ENCODE measurements at regions not wholly inside any gene's neighbourhood (a gene's known extent, or its start where the extent isn't known, plus 50 kb on each side); places are given as distances from the start of the nearest gene placed in this dataset.

DNA sequence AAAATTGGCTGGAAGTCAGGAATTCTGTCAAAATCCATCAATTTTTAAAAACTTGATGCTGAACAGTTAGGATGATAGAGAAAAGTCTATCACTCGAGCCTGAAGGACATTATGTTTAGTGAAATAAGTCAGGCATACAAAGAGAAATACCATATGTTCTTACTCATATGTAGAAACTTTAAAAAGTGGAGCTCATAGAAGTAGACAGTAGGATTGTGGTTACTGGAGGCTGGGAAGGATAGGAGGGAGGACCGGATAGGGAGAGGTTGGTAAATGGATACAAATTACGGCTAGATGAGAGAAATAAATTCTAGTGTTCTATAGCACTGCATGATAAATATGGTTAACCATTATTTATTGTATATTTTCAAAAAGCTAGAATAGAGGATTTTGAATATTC lies 389.5 kb upstream of the RASGRP1 start:
- no peak for DNase-seq (ENCODE audit: low read depth)
- TF ChIP-seq, protein P1, sequence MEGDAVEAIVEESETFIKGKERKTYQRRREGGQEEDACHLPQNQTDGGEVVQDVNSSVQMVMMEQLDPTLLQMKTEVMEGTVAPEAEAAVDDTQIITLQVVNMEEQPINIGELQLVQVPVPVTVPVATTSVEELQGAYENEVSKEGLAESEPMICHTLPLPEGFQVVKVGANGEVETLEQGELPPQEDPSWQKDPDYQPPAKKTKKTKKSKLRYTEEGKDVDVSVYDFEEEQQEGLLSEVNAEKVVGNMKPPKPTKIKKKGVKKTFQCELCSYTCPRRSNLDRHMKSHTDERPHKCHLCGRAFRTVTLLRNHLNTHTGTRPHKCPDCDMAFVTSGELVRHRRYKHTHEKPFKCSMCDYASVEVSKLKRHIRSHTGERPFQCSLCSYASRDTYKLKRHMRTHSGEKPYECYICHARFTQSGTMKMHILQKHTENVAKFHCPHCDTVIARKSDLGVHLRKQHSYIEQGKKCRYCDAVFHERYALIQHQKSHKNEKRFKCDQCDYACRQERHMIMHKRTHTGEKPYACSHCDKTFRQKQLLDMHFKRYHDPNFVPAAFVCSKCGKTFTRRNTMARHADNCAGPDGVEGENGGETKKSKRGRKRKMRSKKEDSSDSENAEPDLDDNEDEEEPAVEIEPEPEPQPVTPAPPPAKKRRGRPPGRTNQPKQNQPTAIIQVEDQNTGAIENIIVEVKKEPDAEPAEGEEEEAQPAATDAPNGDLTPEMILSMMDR (IDR thresholded peaks at IDR 0.05; ENCODE audit: insufficient read depth, low read depth, low read length, missing control alignments), result no peak
- H3K4me3 ChIP-seq (ENCODE audit: low read depth, low read length), result no peak overlapping the region

DNA sequence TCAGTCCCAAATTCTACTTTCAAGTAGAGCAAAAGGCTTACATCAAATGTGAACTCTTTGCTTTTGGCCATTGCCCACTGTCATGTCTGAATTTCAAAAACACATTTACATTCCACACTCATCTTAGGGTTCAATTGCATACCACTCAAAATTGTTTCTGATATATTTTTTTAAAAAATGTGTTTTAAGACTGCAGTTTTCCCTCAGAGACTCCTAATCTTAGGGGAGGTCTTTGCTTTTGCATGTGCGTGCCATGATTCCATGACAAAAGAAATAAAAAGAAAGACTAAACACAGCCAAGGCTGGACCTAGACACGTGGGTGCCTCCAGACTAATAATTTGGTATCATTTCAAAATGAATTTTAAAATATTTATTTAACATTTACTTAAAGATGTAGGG lies 396.8 kb upstream of the RASGRP1 start:
- no peak overlapping the region for H3K4me3 ChIP-seq (ENCODE audit: low read depth, low read length)
- TF ChIP-seq, protein P1 (IDR thresholded peaks at IDR 0.05; ENCODE audit: insufficient read depth, low read depth, low read length, missing control alignments), result no peak
- no peak for DNase-seq (ENCODE audit: low read depth)

DNA sequence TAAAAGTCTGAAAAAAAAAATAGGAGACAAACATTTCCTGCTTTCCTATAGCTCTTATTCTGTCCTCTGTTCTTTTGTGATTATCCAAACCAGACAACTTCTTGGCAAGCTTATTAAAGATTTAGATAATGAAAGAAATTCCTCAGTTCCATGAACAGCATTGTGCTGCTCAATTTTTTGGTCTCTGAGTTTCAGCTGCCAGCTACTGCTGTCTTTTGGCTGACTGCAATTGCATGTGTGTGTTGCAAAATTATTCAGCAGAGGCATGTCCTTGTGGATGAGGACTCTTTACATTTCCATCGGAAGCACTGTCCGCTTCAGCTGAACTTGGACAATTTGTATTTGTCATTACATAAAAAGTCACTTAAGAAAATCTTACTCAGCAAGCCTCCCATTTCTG lies 397.3 kb upstream of the RASGRP1 start:
- TF ChIP-seq, protein P1 (IDR thresholded peaks at IDR 0.05; ENCODE audit: insufficient read depth, low read depth, low read length, missing control alignments), result no peak
- H3K4me3 ChIP-seq (ENCODE audit: low read depth, low read length), result no peak overlapping the region
- no peak for DNase-seq (ENCODE audit: low read depth)

DNA sequence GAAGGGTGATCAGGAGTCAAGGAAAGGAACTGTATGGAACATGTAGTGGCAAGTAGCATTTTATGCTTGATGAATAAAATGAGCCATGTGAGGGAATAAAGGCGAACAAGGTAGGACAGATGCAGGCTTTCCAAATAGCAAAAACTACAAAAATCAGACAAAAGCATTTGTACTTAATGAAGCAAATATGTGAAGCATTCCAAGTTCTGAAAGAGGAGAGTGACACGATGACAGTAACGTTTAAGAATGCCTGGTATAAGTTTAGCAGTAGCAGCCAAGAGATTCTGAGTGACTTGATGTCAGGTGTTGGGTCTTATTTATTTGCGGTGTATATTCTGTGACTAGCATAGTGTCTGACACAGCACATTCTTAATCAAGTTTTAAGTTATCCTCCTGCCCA lies 408.2 kb upstream of the RASGRP1 start:
- TF ChIP-seq, protein P1 (IDR thresholded peaks at IDR 0.05; ENCODE audit: insufficient read depth, low read depth, low read length, missing control alignments), result no peak
- no peak overlapping the region for H3K4me3 ChIP-seq (ENCODE audit: low read depth, low read length)
- DNase-seq (ENCODE audit: low read depth), result no peak

DNA sequence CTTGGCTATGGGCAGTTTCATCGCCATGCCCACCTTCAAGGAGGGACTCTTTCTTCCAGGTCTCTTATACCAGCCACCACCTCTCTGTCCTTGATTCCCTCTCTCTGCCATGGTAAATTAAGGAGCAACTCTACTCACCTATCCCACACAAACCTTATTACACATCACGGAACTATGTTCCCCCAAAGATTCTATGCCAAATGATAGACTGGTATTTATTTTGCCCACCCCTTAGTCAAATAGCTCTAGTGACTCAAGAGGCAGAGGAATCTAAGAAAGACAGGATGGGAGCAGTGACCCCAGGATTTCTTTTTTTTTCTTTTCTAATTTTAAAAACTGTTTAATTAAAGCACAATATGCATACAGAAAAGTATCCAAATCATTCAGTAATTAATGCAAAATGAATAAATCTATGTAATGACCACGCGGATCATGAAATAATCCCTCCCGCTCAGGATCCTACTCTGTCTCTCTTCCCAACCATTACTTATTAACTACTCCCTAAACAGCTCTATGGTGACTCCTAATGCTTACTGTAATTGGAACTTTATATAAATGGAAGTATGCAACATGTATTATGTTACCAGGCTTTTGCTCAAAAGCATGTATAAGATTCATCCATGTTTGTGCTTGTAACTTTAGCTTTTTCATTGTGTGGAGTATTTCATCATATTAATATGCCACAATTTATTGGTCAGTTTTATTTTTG lies 410.8 kb upstream of the RASGRP1 start:
- no peak for DNase-seq (ENCODE audit: low read depth)
- TF ChIP-seq, protein P1 (IDR thresholded peaks at IDR 0.05; ENCODE audit: insufficient read depth, low read depth, low read length, missing control alignments), result no peak

DNA sequence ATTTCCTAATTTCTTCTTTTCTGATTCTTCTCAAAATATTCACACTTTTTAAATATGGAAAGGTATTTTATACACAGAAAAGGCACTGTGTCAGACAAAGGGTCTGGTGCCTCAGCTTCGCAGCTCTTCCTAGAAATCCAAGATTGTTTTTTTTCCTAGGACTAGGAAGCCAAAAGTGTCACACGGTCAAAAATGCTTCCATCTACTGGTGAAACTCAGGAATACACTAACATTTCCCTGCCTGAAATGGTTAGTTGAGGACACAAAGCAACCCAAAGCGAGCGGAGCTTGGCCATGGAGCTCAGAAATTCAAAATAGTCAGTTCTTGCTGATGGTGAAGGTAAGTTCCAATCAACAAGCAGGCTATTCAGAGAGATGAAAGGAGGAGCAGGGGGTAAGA lies 426.5 kb upstream of the RASGRP1 start:
- TF ChIP-seq, protein P1 (IDR thresholded peaks at IDR 0.05; ENCODE audit: insufficient read depth, low read depth, low read length, missing control alignments), result no peak
- no peak overlapping the region for H3K4me3 ChIP-seq (ENCODE audit: low read depth, low read length)
- DNase-seq (ENCODE audit: low read depth), result no peak

More for the DNA sequence above, 410.8 kb upstream of the RASGRP1 start:
- no peak overlapping the region for H3K4me3 ChIP-seq (ENCODE audit: low read depth, low read length)

DNA sequence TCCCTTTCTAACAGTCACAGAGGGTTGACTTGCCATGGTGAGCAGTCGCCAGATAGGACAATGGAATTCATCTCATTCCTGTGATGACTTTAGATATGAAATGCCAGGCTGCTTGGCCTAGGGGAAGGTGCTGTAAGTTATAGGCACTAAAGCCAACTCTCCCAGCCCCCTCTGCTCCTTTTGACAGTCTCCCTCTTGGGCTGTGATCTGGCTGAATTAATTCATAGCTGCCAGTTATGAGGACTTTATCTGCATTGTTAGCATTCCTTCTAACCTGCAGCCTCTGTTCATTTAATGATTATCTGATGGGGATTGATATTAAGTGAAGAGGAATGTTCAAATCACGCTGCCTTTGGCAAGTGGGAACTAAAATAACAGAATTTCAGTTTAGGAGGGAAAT lies 427.1 kb upstream of the RASGRP1 start:
- DNase-seq (ENCODE audit: low read depth), result no peak
- no peak overlapping the region for H3K4me3 ChIP-seq (ENCODE audit: low read depth, low read length)
- TF ChIP-seq, protein P1 (IDR thresholded peaks at IDR 0.05; ENCODE audit: insufficient read depth, low read depth, low read length, missing control alignments), result no peak

Measured in GM12865 (cell line).